ENCODE measurements at regions not wholly inside any gene's neighbourhood (a gene's known extent, or its start where the extent isn't known, plus 50 kb on each side); places are given as distances from the start of the nearest gene placed in this dataset.

DNA sequence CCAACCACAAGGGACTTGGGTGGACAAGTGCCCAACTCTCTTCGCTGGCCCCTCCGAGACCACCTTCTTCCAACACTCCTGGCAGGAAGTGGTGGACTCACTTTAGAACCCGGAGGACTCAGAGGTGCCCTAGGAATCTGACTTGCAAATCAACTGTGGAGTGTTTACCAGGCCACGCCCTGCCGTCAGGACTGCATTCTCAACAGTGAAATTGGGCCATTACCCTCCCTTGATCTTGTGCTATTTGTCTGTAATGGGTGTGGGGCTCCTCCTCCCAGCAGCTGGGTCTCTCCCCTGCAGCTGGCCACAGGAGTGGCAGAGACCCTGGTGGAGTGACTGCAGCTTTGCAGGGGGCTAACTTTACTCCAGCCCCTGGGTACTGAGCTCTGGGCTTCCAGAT is 212.2 kb upstream of the RPL38 start:
- DNase-seq = no peak

DNA sequence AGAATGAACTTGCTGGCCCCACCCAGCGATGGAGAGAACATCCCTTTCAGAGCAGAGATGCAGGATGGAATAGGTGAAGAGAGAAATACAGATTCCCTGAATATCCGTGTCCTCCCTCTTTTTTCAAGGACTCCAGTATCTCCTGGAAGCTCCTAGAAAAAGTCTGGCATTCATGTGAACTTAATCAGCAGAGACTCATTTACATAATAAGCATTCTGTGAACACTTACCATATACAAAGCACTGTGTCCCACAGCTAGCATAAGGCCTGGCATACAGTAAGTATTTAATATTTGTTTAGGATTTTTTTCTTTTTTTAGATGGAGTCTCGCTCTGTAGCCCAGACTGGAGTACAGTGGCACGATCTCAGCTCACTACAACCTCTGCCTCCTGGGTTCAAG is 208.5 kb upstream of the RPL38 start:
- DNase-seq = no peak

DNA sequence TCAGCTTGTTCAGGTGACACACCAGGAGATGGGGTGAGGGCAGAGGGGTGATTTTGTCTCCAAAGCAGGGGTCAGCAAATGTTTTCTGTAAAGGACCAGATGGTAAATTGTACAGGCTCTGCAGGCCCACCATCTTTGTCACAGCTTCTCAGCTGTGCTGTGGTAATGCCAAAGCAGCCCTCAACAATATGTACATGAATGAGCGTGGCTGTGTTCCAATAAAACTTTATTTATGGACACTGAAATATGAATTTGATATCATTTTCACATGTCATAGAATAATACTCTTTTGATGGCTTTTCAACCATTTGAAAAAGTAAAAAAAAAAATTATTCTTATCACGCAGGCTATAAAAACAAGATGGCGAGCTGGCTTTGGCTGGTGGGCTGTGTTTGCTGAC is 206.4 kb upstream of the RPL38 start:
- DNase-seq = no peak

DNA sequence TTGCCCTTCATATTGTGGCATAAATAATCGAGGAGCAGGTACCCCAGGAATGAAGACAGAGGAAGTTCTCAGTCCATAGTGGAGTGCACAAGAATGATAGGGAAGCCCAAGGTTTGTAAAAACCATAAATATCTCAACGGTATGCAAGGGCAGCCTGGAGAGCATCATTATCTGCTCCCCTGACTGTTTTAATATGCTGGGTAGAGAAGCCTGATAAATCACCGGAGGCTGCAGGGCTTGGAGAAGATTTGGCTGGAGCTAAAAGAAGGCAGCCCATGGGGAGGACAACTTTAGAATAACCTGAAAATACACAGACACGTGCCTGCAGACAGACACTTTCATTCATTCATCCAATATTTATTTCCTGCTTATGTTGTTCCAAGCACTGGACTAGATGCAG is 205.2 kb upstream of the RPL38 start:
- no peak for DNase-seq

DNA sequence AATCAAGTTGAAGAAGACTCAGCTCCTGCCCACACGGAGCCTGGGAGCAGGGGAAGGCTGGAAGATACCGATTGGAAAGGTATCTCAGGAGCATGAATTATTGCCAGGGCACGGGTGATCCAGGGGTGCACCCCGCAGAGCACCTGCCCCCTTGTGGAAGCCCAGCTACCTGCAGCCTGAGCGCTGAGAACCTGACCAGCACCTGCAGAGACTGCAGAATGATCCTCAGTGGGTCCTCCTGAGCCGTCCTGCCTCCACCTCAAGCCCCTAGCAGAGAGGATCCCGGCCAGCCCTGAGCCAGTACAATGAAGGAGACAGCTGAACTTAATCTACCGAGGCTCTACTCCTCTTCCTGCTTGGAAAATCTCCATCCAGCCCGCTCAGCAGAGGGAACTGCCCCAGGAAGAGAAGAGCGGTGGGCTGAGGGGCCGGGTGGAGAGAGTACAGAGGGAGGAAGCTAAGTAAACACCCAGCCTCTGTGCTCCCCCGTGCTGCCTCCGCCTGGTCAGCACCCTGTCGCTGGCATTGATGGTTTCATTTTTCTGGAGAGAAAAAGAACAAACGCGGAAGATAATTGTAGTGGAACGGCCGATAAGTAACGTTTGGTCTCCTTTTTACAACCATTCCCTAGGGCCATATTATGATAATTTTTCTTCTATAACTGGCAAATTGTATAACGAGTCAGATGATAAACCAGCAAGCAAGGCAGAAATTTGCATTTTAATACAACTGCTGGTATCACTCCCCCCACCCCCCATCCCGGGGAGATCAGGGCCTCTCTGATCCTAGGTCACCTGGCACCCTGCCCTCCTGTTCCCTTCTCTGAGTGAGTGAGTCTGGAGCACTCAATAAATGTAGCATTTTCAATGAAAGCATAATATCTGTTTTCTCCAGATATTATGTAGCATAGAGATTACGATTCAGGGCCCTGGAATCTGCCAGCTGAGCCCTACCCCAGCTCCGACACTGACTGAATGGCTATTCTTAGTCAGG is 204.5 kb upstream of the RPL38 start:
- DNase-seq = peak; percentile 6

DNA sequence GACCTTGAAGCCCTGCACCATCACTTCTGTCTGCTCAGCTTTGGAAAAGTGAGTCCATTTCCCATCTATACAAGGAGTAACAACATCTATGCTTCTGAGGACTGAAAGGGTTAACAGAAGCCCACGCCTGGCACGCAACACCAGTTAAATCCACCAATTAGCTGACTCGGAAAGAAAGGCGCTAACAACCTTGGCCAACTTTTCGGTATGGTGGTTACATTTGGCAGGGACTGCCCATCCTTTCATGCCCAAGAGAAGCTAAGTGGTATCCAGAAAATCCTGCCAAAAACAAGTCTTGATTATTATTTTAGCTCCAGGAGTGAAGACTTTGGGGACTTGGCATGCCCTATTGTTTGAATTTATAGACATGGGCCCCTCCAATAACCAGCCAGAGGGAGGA is 202.3 kb upstream of the RPL38 start:
- no peak for DNase-seq

DNA sequence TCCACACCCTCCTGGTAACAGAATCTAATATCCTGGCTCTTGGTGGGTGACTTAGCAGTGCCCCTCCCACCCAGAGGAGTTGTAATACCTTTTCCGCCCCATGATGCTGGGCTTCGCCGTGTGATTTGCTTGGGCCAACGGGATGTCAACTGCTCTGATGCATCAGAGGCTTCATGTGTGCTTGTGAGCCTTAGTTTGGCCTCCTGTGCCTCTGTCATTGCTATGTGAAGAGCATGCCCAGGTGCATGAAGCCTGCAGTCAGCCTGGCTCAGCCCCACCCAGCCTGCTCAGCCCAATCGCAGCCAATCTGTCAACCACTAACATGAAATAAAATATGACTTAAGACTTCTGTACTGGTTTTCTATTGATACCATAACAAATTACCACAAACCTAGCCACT is 201.2 kb upstream of the RPL38 start:
- DNase-seq = no peak

DNA sequence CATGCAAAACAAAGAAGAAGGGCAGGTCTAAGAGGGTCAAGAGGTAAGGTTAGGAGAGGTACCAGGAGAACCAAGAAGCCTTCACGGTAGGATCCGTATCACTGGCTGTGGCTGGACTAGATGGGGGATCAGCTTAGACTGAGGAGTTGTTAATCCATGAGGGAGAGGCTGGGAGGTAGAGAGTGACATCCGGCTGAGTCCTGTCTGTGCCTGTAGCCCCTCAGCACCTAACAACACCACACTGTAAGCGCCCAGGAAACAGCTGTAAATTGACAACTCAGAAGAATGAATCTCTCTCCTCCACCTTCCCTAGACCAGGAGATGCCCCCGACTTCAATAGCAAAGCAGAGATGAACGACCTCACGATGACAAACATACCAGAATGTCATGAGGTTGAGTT is 199.4 kb upstream of the RPL38 start:
- no peak for DNase-seq

DNA sequence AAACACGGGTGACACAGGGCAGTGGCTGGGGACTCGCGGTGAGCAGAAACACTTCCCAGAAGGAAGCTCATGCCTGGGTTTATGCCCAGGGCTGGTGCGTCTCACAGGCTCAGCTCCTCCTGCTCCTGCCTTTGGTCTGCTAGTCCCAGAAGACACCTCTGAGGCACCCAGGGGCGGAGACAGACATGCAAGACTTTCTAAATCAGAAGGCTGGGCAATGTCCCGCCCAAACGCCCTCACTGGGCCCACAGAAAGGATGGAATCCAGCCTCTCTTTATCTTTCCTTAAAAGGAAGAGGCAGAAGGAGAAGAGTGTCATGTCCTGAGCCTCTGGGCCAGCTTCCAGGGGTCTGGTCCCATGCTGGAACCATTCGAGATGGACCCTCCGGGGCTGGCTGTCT is 197.7 kb upstream of the RPL38 start:
- no peak for DNase-seq

DNA sequence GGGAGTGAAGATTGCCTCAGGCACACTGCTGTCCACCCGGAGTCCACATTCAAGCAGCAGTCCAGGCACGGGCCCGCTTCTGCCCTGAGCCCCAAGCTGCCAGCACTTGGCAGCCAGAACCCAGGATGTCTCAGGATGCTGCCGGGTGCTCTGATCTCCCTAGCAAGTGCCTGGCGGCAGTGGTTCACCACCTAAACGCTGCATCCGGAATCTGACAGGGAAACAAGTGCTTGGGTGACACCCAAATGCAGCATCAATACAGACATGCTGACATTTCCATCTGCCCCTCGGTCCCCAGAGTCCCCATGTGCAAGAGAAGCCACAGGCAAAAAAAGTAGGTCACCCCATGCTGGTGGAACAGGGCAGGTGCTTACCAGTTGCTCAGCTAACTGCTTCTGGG is 197.1 kb upstream of the RPL38 start:
- DNase-seq = peak; percentile 14

DNA sequence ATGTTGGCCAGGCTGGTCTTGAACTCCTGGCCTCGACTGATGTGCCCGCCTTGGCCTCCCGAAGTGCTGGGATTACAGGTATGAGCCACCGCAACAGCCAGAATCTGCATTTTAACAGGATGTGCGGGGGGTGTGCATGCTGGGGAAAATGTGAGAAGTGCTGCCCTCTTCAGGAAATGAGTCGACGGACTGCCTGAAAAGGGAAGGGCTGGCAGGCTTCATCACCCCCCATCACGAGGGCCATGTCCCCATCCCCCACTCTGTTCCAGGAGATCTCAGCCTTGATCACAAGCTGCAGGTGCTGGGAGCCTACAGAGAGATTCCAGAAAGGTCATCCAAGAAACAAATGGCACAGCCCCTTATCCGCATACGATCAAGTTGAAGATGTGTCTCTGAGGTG is 195.3 kb upstream of the RPL38 start:
- no peak for DNase-seq

DNA sequence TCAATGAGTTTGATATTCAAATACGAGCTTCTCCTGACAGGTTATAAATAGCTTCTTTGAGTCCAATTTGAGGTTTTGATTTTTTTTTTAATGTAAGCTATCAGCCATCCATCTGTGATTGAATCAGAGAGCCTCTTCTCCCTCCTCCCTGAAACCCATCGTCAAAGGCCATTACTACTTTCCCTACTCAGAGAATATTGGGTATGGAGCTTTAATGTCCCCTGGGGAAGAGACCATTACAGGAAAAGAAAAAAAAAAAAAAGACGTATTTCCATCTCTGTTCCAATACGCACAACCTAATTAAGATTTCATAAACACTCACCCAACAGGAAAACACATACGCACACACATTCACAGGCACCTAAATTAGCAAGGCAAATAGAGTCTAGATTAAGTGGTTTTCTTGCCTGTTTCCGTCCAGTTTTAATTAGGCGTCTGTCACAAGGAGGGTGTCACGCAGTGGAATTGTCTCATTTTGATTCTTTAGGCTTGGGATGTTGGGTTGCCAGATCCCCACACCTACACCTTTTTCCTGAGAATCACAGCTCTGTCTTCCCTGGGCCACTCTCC is 194.3 kb upstream of the RPL38 start:
- DNase-seq = no peak

DNA sequence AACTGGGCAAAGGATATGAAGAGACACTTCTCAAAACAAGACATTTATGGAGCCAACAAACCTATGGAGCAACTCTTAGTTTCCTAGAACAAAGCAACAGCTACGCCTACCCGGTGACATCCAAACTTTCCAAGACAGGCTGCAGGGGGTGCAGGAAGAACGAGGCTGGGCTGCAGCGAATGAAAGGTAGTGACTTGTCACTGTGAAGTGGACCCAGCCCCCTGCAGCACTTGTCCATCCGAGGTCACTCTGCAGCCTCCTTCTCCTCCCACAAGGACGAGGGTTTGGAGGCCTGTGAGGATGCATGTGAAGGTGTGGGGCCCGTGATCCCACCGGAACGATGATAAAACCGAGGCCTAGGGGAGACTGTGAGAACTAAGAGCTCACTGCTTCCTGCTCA is 192.6 kb upstream of the RPL38 start:
- no peak for DNase-seq

DNA sequence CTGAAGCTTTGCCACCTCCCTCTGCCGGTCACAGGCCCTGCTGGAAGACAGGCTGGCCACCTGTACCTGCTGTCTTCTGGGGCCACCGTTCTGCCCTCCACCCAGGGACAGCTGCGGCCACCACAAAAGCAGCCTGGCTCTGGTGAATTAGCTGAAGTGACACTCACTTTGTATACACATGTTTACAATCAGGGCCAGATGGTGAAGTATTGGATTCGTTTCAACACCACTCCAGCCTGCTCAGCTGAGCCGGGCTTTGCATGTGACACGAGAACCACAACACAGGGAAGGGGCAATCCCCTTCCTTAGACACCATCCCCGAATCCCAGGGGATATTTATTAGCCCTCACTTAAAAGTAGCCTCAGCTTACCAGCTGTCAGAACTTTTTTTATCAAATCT is 191.5 kb upstream of the RPL38 start:
- DNase-seq = peak; percentile 86

DNA sequence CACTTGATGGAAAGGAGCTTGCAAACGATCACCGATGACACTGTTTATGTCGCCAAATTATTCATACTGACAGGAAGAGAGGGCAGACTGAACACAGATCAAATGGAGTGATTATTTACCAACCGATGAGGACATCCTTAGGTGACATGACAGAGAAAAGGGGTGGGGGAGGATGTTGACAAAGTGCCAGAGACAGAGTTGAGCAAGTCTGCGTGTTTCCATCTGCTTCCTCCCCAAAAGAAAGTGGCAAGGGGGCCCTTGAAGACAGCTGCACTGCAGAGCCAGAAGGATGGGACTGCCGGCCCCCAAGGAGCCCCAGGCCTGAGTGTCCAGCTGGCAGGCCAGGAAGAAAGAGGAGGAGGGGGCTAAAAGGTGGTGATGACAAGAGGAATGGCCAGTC is 191.0 kb upstream of the RPL38 start:
- peak; percentile 35 for DNase-seq

DNA sequence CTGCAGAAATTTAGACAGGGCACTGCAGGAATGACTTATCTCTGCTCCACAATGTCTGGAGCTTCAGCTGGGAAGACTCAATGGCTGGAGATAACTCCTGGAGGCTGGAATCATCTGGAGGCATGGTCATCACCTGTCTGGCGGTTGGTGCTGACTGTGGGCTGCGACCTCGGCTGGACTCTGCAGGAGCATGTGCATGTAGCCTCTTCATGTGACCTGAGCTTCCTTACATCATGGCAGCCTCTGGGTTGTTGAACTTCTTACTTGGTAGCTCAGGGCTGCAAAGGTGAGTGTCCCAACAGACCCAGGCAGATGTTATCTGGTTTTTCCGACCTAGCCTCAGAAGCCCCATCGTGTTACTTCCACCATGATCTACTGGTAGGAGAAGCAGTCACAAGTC is 188.2 kb upstream of the RPL38 start:
- no peak for DNase-seq

DNA sequence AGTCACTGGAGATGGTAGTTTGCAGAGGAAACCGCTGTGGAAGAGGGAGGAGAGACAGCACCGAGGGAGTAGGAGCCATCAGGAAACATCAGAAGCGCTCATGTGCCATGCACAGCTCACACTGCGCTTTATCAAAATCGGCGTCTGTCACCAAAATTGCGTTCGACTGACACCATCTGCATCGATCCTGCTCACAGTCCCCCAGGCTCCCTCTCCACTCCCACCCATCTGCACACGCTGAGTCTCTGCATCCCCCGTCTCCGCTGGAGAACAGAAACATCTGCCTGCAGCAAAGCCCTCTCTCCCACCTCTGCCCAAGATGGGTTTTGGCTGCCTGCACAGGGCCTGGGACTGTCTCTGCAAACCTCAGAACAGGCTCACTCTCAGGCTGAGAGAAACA is 187.5 kb upstream of the RPL38 start:
- DNase-seq = peak; percentile 19

DNA sequence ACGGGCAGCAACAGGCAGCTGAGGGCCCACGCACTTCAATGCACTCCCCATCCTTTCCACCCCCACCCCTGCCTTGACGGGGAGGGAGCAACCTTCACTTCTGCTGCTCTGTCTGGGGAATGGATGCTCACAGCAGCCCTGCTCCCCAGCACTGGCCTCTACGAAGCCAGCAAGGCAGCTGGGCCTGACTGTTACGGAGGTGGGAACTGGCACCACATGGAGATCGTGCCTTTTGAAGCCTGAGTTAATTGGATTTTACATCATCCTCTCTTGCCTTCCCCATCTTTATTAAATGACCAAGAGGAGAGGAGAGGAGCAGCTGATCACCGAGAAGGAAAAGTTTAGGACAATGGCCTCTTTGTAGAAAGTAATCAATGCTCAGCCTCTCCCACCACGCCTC is 187.0 kb upstream of the RPL38 start:
- DNase-seq = no peak

DNA sequence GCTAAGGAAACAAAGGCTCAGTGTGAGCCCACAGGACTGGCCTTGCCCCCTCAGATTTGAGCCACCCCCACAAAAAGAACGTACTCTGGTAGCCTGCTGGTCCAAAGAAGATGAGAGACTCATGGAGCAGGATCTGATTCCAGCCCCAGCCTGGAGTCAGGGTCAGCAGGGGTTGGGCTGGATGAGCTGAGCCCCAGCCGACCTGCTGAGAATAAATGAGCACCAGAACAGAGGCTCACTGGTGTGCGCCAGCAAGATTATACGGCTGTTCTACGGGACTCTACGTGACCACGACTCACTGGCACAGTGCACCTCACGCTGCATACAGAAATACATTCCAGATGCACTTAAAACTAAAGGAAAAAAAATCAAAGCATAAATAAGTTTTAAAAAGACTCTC is 186.0 kb upstream of the RPL38 start:
- no peak for DNase-seq

DNA sequence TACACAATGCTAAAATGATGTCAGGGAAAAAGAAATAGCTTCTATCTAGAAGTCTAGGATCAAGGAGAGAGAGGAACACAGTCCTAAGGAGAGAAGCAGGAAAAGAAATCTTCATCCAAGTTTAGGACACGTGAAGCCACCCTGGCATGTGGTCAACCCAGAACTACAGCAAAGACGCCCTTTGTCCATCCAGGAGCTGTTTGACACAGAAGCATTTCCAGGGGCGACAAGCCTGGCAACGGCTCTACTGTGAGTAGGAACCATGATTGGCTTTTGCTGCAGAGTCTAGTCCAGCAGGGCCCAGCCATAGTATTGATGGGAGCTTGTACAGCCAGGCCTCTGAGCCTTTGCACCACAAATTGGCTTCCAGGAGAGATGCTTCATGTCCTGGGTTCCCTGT is 185.4 kb upstream of the RPL38 start:
- no peak for DNase-seq

DNA sequence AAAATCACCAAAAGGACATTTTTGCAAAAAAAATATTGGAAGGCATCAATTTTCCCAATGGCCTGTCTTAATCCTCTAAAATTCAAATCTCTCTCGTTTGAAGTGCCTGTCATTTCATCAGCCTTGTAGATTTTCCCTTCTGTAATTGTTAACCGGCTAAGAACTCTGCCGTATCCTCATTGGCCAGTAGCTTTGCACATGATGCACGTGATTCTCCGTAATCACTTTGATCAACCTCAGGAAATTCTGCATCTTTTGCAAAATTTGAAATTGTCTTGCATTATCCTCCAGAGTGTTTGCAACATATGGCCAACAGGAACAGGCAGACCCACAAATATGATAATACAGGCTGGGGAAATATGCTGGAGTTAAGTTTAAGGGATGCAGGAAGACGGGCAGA is 184.2 kb upstream of the RPL38 start:
- DNase-seq = no peak

DNA sequence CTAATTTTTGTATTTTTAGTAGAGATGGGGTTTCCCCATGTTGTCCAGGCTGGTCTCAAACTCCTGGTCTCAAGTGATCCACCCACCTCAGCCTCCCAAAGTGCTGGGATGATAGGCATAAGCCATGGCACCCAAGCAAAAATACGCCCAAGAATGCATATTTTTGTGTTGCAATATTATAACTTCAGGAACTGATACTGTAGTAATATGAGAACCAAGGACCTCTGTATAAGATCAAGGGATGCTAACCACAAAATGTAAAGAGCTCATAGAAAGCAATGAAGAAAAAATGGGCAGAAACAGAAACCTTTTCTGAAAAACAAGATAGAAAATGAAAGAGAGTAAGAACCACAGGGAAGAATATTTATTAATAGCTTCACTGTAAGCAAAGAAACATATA is 183.6 kb upstream of the RPL38 start:
- DNase-seq = no peak

DNA sequence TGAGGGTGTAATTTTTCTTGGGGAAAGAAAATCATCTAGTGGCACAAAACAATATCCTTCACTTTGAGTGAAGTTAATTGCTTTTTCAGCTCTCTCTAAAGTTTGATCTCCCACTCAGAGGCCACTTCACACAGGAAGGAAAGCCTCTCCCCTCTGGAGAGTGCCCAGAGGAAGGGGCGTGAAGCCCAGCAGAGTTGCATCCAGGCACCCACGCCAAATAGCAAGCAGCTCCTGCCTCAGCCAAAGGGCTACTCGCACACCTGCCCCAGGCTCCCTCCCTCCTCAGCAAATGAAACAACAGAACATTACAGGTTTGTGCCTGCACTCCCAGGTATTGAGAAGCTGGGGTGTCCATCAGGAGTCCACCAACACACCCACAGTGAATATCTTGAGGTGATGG is 183.0 kb upstream of the RPL38 start:
- DNase-seq = no peak

DNA sequence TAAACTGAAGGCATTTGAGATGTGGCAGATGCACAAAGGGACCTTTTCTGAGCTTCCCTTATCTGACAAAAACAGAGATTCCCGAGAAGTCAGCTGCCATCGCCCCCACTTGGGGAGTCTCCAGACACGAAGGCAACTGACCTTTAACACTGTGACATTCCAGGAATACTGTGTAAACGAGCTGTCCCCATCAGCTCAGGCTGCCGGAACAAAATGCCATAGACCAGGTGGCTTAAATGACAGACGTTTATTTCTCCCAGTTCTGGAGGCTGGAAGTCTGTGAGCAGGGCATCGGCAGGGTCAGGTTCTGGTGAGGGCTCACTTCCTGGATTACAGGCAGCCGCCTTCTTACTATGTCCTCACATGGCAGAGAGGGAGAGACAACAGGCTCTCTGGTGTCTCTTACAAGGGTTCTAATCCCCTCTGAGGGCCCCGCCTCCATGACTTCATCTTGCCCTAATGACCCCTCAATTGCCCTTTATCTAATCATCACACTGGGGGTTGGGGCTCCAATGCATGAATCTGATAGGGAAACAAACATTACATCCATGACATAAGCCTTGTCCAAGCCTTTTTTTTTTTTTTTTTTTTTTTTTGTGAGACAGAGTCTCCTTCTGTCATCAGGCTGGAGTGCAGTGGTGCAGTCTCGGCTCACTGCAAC is 178.5 kb upstream of the RPL38 start:
- DNase-seq = no peak
